A549 (cell line): ENCODE measurements at regions not wholly inside any gene's neighbourhood (a gene's known extent, or its start where the extent isn't known, plus 50 kb on each side); places are given as distances from the start of the nearest gene placed in this dataset.

Experiments used
- ATAC-seq, 2 experiments: fragments of 200-7000 bp in 1 of 2; fragments of >200 bp in 1 of 2; cut with Nextera tagmentation in 1 of 2; cut with Tn5 transposase in 1 of 2; 3 replicates each; pipeline versions ENCODE4 v1.8.0 to v1.9.1; 2018 to 2020; ENCODE audit warnings: mild to moderate bottlenecking in 1 of 2, moderate library complexity in 1 of 2
- CTCF ChIA-PET: fragments of 300-600 bp; sonication (Branson Sonifier 250); formaldehyde crosslinking; extraction: SDS; loops from one replicate; lab custom pipeline; 2021; ENCODE audit warnings: antibody characterized with exemption, inconsistent platforms; lab: Yijun Ruan, JAX
- POLR2A ChIA-PET: fragments of 350-600 bp; formaldehyde crosslinking; extraction: SDS; loops from one replicate; lab custom pipeline; 2021; ENCODE audit warnings: antibody characterized with exemption, inconsistent platforms; lab: Yijun Ruan, JAX
- DNase-seq, 2 experiments: peaks; one replicate each; pipeline versions ENCODE4 v3.0.0 to v3.0.0-alpha.2; 2011 to 2016; ENCODE audit warnings: low read depth in 1 of 2, low spot score in 1 of 2
- FAIRE-seq: peaks from 2 replicates; lab custom pipeline; 2011; peaks lifted over from hg19 to GRCh38; lab: Jason Lieb, UNC
- H3K27ac ChIP-seq, 2 experiments: fragments of >200 bp; sonication (Bioruptor Twin); formaldehyde crosslinking; 3 replicates each; pipeline ENCODE4 v1.5.1; 2016 to 2017
- H3K4me1 ChIP-seq: fragments of >200 bp; sonication (Bioruptor Twin); formaldehyde crosslinking; 3 replicates; pipeline ENCODE4 v1.6.1; 2016
- H3K4me2 ChIP-seq: fragments of >200 bp; sonication (Bioruptor Twin); formaldehyde crosslinking; 3 replicates; pipeline ENCODE4 v1.6.1; 2016
- H3K4me3 ChIP-seq: fragments of >200 bp; sonication (Bioruptor Twin); formaldehyde crosslinking; 3 replicates; pipeline ENCODE4 v1.5.1; 2016
- H3K9me3 ChIP-seq: fragments of >200 bp; sonication (Bioruptor Twin); formaldehyde crosslinking; 3 replicates; pipeline ENCODE4 v1.6.1; 2016
- CBX2 ChIP-seq: fragments of 200-600 bp; sonication (generic); IDR thresholded peaks from 2 replicates; pipeline ENCODE4 v1.6.1; 2016; ENCODE audit warnings: low read depth, mild to moderate bottlenecking, borderline replicate concordance
- CHD4 ChIP-seq: fragments of 200-600 bp; sonication (generic); IDR thresholded peaks from 2 replicates; pipeline ENCODE4 v1.6.1; 2016; ENCODE audit warnings: antibody characterized with exemption, mild to moderate bottlenecking, borderline replicate concordance
- EHF ChIP-seq: fragments of 250-450 bp; sonication (Bioruptor Pico); IDR thresholded peaks from 2 replicates; pipeline ENCODE4 v1.5.0; 2020; ENCODE audit warnings: mild to moderate bottlenecking
- EHMT2 ChIP-seq: fragments of 200-600 bp; sonication (generic); IDR thresholded peaks from 2 replicates; pipeline ENCODE4 v1.6.1; 2016; ENCODE audit warnings: antibody characterized with exemption, low read depth, mild to moderate bottlenecking, moderate library complexity
- EP300 ChIP-seq, 2 experiments: fragments of >200 bp; sonication (Bioruptor Twin); formaldehyde crosslinking; IDR thresholded peaks; 2 replicates in 1 of 2; 3 replicates in 1 of 2; pipeline ENCODE4 v1.6.1; 2016 to 2017
- FOSB ChIP-seq: fragments of 250-450 bp; sonication (Bioruptor Pico); IDR thresholded peaks from 2 replicates; pipeline ENCODE4 v1.5.0; 2020; ENCODE audit warnings: mild to moderate bottlenecking, moderate library complexity
- GATA3 ChIP-seq: IDR thresholded peaks from 2 replicates; pipeline ENCODE4 v1.6.1; 2012; ENCODE audit warnings: borderline replicate concordance
- HDAC2 ChIP-seq: fragments of 200-600 bp; sonication (generic); IDR thresholded peaks from 2 replicates; pipeline ENCODE4 v1.6.1; 2016
- HOXB13 ChIP-seq: fragments of 250-450 bp; sonication (Bioruptor Pico); IDR thresholded peaks from 2 replicates; pipeline ENCODE4 v1.5.0; 2020; ENCODE audit warnings: low read depth, mild to moderate bottlenecking, moderate library complexity
- JUNB ChIP-seq: fragments of >200 bp; sonication (Bioruptor Twin); formaldehyde crosslinking; IDR thresholded peaks from 2 replicates; pipeline ENCODE4 v1.6.1; 2016
- KDM1A ChIP-seq: fragments of 200-600 bp; sonication (generic); IDR thresholded peaks from 2 replicates; pipeline ENCODE4 v1.6.1; 2016; ENCODE audit warnings: low read depth, mild to moderate bottlenecking
- MAFK ChIP-seq: fragments of 450-650 bp; IDR thresholded peaks from 2 replicates; pipeline ENCODE4 v1.6.1; 2014; ENCODE audit not compliant: partially characterized antibody
- NFE2L2 ChIP-seq: fragments of 150-350 bp; conservative IDR thresholded peaks from 2 replicates; pipeline ENCODE4 v1.6.1; 2014; ENCODE audit warnings: low read length
- POLR2AphosphoS2 ChIP-seq: conservative IDR thresholded peaks from 2 replicates; pipeline ENCODE4 v1.6.1; 2012; ENCODE audit warnings: low read length, improper control_type of control experiment, inconsistent platforms
- RFX5 ChIP-seq: fragments of 450-650 bp; IDR thresholded peaks from 2 replicates; pipeline ENCODE4 v1.7.1; 2014; ENCODE audit warnings: antibody characterized with exemption, mild to moderate bottlenecking, moderate library complexity
- RNF2 ChIP-seq: fragments of 200-600 bp; sonication (generic); IDR thresholded peaks from 2 replicates; pipeline ENCODE4 v1.6.1; 2016; ENCODE audit warnings: low read depth, mild to moderate bottlenecking, antibody characterized with exemption, moderate library complexity, borderline replicate concordance
- TFCP2L1 ChIP-seq: fragments of 250-450 bp; sonication (Bioruptor Pico); IDR thresholded peaks from 2 replicates; pipeline ENCODE4 v1.5.0; 2021; ENCODE audit warnings: mild to moderate bottlenecking
- TP53 ChIP-seq: fragments of 250-450 bp; sonication (Bioruptor Pico); IDR thresholded peaks from 2 replicates; pipeline ENCODE4 v1.5.0; 2021; ENCODE audit warnings: mild to moderate bottlenecking, moderate library complexity
- WGBS: methylation state at CpG from one replicate; pipeline ENCODE4 v1.1.6; 2017; ENCODE audit errors: missing lambda C conversion rate; 5-methylcytosine and 5-hydroxymethylcytosine counted together
- TF ChIP-seq, protein P1 (sequence below): fragments of >200 bp; sonication (Bioruptor Twin); formaldehyde crosslinking; IDR thresholded peaks from 3 replicates; pipeline ENCODE4 v1.6.1; 2016
- TF ChIP-seq, protein P2 (sequence below): fragments of 250-450 bp; sonication (Bioruptor Pico); IDR thresholded peaks from 2 replicates; pipeline ENCODE4 v1.5.0; 2021; ENCODE audit warnings: mild to moderate bottlenecking, moderate library complexity, borderline replicate concordance
- TF ChIP-seq, protein P3 (sequence below): fragments of 450-650 bp; IDR thresholded peaks from 2 replicates; pipeline ENCODE4 v1.6.1; 2014; ENCODE audit warnings: antibody characterized with exemption
- TF ChIP-seq, protein P4 (sequence below): IDR thresholded peaks from 2 replicates; pipeline ENCODE4 v1.6.1; 2012; ENCODE audit warnings: low read depth, borderline replicate concordance
- TF ChIP-seq, protein P5 (sequence below): IDR thresholded peaks from 2 replicates; pipeline ENCODE4 v1.6.1; 2012
- TF ChIP-seq, protein P6 (sequence below): IDR thresholded peaks from 2 replicates; pipeline ENCODE4 v1.6.1; 2012

DNA sequence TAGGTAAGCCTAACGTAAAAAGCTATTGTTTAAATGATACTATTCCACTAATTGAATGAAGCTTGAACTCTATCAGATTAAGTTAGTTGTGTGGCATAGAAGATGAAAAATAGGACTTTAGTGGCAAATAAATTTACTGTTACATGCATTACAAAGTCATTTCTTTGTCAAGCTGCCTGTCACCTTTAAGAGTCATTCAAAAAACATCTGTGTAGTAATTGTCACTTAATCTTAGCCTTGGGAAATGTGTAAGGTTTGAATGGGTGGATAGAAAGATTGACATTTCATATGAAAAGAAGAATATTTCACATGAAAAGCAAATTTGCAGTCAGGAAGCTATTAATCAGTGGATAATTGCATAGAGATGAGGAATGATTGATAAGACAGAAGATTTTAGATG lies 473.5 kb downstream of the DNAH5 start:
- DNase-seq (no peak), FAIRE-seq (no peak), ATAC-seq (no peak)
- Histone ChIP-seq H3K4me1 (no peaks in the 10 kb centered on the region), H3K27ac (no peak overlapping the region), H3K9me3 (no peaks in the 10 kb centered on the region), H3K4me3 (no peak overlapping the region), H3K4me2 (no peak overlapping the region)
- WGBS = 0% methylated on average over 1 of the region's 1 CpG
- ChIA-PET POLR2A (no interaction called here), CTCF (interaction anchor here (1.8 kb wide), 1 partner anchor 8 kb away, joined by 8 read pairs; no protein-coding TSS in a partner anchor)
- no peak for TF ChIP-seq CHD4
- no peak for TF ChIP-seq MAFK
- TF ChIP-seq GATA3 = no peak
- no peak for TF ChIP-seq NFE2L2
- no peak for TF ChIP-seq POLR2AphosphoS2
- TF ChIP-seq, protein P1, sequence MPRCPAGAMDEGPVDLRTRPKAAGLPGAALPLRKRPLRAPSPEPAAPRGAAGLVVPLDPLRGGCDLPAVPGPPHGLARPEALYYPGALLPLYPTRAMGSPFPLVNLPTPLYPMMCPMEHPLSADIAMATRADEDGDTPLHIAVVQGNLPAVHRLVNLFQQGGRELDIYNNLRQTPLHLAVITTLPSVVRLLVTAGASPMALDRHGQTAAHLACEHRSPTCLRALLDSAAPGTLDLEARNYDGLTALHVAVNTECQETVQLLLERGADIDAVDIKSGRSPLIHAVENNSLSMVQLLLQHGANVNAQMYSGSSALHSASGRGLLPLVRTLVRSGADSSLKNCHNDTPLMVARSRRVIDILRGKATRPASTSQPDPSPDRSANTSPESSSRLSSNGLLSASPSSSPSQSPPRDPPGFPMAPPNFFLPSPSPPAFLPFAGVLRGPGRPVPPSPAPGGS = no peak
- TF ChIP-seq, protein P2, sequence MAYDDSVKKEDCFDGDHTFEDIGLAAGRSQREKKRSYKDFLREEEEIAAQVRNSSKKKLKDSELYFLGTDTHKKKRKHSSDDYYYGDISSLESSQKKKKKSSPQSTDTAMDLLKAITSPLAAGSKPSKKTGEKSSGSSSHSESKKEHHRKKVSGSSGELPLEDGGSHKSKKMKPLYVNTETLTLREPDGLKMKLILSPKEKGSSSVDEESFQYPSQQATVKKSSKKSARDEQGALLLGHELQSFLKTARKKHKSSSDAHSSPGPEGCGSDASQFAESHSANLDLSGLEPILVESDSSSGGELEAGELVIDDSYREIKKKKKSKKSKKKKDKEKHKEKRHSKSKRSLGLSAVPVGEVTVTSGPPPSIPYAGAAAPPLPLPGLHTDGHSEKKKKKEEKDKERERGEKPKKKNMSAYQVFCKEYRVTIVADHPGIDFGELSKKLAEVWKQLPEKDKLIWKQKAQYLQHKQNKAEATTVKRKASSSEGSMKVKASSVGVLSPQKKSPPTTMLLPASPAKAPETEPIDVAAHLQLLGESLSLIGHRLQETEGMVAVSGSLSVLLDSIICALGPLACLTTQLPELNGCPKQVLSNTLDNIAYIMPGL (CRISPR knock-in tag) = no peak
- TF ChIP-seq, protein P3, sequence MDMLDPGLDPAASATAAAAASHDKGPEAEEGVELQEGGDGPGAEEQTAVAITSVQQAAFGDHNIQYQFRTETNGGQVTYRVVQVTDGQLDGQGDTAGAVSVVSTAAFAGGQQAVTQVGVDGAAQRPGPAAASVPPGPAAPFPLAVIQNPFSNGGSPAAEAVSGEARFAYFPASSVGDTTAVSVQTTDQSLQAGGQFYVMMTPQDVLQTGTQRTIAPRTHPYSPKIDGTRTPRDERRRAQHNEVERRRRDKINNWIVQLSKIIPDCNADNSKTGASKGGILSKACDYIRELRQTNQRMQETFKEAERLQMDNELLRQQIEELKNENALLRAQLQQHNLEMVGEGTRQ = no peak
- TF ChIP-seq, protein P4, sequence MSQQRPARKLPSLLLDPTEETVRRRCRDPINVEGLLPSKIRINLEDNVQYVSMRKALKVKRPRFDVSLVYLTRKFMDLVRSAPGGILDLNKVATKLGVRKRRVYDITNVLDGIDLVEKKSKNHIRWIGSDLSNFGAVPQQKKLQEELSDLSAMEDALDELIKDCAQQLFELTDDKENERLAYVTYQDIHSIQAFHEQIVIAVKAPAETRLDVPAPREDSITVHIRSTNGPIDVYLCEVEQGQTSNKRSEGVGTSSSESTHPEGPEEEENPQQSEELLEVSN = no peak
- no peak for TF ChIP-seq TFCP2L1 (CRISPR knock-in tag)
- TF ChIP-seq EHF (CRISPR knock-in tag) = no peak
- TF ChIP-seq, protein P5, sequence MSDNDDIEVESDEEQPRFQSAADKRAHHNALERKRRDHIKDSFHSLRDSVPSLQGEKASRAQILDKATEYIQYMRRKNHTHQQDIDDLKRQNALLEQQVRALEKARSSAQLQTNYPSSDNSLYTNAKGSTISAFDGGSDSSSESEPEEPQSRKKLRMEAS = no peak
- no peak for TF ChIP-seq RNF2
- no peak for TF ChIP-seq JUNB
- TF ChIP-seq KDM1A = no peak

DNA sequence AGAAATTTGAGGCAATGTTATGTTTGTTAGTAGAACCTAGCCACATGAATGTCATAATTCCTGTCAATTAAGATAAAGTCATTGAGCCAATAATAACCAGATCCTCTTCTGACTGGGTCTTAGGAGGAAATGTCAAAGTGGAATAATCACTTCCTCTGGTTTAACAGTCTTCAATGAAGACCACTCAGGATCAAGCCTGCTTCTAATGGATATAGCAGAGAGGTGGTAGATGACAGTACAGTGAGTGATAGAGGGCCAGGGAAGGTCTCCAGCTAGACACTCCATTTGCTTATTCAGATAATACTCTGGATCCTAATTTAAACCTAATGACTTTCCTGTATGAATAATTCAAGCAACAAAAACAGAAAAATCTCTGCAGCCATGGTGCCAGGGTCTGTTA lies 474.2 kb downstream of the DNAH5 start:
- Histone ChIP-seq H3K9me3 (no peaks in the 10 kb centered on the region), H3K4me1 (no peaks in the 10 kb centered on the region), H3K4me2 (no peak overlapping the region), H3K4me3 (no peak overlapping the region), H3K27ac (no peak overlapping the region)
- DNase-seq = no peak
- no peak for ATAC-seq
- FAIRE-seq = no peak
- TF ChIP-seq HDAC2 (no peak), TP53 (CRISPR knock-in tag) (no peak), HOXB13 (no peak), EHMT2 (no peak), EP300 (IDR thresholded peaks at IDR 0.05) (no peak), FOSB (no peak), CBX2 (no peak), CHD4 (no peak), POLR2AphosphoS2 (no peak), RFX5 (no peak), EHF (CRISPR knock-in tag) (no peak)
- TF ChIP-seq, protein P6, sequence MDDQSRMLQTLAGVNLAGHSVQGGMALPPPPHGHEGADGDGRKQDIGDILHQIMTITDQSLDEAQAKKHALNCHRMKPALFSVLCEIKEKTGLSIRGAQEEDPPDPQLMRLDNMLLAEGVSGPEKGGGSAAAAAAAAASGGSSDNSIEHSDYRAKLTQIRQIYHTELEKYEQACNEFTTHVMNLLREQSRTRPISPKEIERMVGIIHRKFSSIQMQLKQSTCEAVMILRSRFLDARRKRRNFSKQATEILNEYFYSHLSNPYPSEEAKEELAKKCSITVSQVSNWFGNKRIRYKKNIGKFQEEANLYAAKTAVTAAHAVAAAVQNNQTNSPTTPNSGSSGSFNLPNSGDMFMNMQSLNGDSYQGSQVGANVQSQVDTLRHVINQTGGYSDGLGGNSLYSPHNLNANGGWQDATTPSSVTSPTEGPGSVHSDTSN = no peak
- ChIA-PET CTCF (interaction anchor here (1.8 kb wide), 1 partner anchor 9 kb away, joined by 8 read pairs; no protein-coding TSS in a partner anchor), POLR2A (no interaction called here)
